ENCODE measurements at regions not wholly inside any gene's neighbourhood (a gene's known extent, or its start where the extent isn't known, plus 50 kb on each side); places are given as distances from the start of the nearest gene placed in this dataset.

GRCh38 chr5:155941340-155941739, 385.6 kb upstream of the SGCD start:
- peaks cover 4% of the 10 kb centered on the region for H3K4me1 ChIP-seq (ENCODE audit: insufficient read depth, low read length, poor library complexity, severe bottlenecking)
- H3K9me3 ChIP-seq (ENCODE audit: low read length), result no peaks in the 10 kb centered on the region
- no peak overlapping the region for H3K4me2 ChIP-seq (ENCODE audit: low read length)
- H3K79me2 ChIP-seq (ENCODE audit: insufficient read depth, low read depth, low read length), result no peaks in the 10 kb centered on the region
- no peak overlapping the region for H3K27ac ChIP-seq (ENCODE audit: low read depth, low read length, poor library complexity, severe bottlenecking)
- intact Hi-C loops (cut with micrococcal nuclease; ENCODE audit: unreplicated experiment), result loop anchor here (10.0 kb wide), 2 partner anchors 883 to 993 kb away; no protein-coding TSS in a partner anchor
- no peak overlapping the region for H3K4me3 ChIP-seq (ENCODE audit: low read depth, low read length, poor library complexity, severe bottlenecking)
- H4K20me1 ChIP-seq (ENCODE audit: insufficient read depth, low read length), result no peaks in the 10 kb centered on the region
- no peaks in the 10 kb centered on the region for H3K36me3 ChIP-seq (ENCODE audit: insufficient read depth, low read length)
- no peaks in the 10 kb centered on the region for H3K9me2 ChIP-seq (ENCODE audit: insufficient read depth, low read length)
- TF ChIP-seq EZH2phosphoT487 (IDR thresholded peaks at IDR 0.05; ENCODE audit: borderline replicate concordance, low read depth, low read length) (no peak), CTCF (conservative IDR thresholded peaks at IDR 0.05; ENCODE audit: low read length) (no peak)
- BruUV-seq (replicated peaks), result no TSS peak
- CTCF ChIA-PET (ENCODE audit: unreplicated experiment), result no interaction called here
- POLR2A ChIA-PET, result no interaction called here
- H2AFZ ChIP-seq (ENCODE audit: low read length), result no peak overlapping the region
- no peak for DNase-seq (ENCODE audit: low spot score)

- Histone ChIP-seq H3K36me3 (ENCODE audit: insufficient read depth, low read length) (no peaks in the 10 kb centered on the region), H3K4me3 (ENCODE audit: low read depth, low read length, poor library complexity, severe bottlenecking) (no peak overlapping the region), H3K79me2 (ENCODE audit: insufficient read depth, low read depth, low read length) (no peaks in the 10 kb centered on the region), H3K9me2 (ENCODE audit: insufficient read depth, low read length) (no peaks in the 10 kb centered on the region), H3K4me1 (ENCODE audit: insufficient read depth, low read length, poor library complexity, severe bottlenecking) (peaks cover 4% of the 10 kb centered on the region), H4K20me1 (ENCODE audit: insufficient read depth, low read length) (no peaks in the 10 kb centered on the region), H3K27ac (ENCODE audit: low read depth, low read length, poor library complexity, severe bottlenecking) (no peak overlapping the region), H2AFZ (ENCODE audit: low read length) (no peak overlapping the region), H3K9me3 (ENCODE audit: low read length) (no peaks in the 10 kb centered on the region), H3K4me2 (ENCODE audit: low read length) (peak overlapping the region; percentile 22)
- ChIA-PET POLR2A (interaction anchor here (0.6 to 0.8 kb wide), 2 partner anchors 13 kb away, joined by 3 read pairs; no protein-coding TSS in a partner anchor), CTCF (ENCODE audit: unreplicated experiment) (interaction anchor here (0.6 kb wide), 1 partner anchor 26 kb away, joined by 3 read pairs; no protein-coding TSS in a partner anchor)
- DNase-seq (ENCODE audit: low spot score), result peak; percentile 45
- intact Hi-C loops (cut with micrococcal nuclease; ENCODE audit: unreplicated experiment), result loop anchor here (2.0 to 10.0 kb wide), 3 partner anchors 881 to 1187 kb away; no protein-coding TSS in a partner anchor
- BruUV-seq (replicated peaks), result no TSS peak
- TF ChIP-seq CTCF (conservative IDR thresholded peaks at IDR 0.05; ENCODE audit: low read length), result peak; percentile 79
- TF ChIP-seq EZH2phosphoT487 (IDR thresholded peaks at IDR 0.05; ENCODE audit: borderline replicate concordance, low read depth, low read length), result no peak
Observed at GRCh38 chr5:155943516-155944407, 383.2 kb upstream of the SGCD start.
